Kidney tubule cell (primary cell): ENCODE measurements at regions not wholly inside any gene's neighbourhood (a gene's known extent, or its start where the extent isn't known, plus 50 kb on each side); places are given as distances from the start of the nearest gene placed in this dataset.
A peak's percentile ranks its signal among the peaks of the same experiment; 100 is the strongest.

Source experiments
- DNase-seq: peaks from one replicate; pipeline ENCODE4 v3.0.0-alpha.2; 2018; ENCODE audit warnings: low spot score

DNA sequence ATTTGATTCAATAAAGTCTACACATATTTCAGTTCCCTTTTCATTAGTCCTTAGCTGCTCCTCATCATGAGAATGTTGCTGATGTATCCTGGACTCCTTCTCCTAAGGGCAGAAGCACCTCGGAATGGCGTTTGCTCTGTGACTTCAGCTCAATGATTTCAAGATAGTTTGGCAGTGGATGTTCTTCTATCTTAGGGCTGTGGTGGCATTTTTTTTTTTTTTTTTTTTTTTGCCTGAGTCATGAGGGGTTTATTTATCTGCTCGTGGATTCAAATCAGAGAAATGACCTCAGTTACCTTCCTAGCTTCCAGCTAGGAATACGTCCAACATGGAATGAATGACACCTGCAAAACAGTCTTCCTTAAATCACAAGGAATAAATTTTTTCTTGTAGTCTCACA, 220.0 kb upstream of the ZBED5 start:
- no peak for DNase-seq

DNA sequence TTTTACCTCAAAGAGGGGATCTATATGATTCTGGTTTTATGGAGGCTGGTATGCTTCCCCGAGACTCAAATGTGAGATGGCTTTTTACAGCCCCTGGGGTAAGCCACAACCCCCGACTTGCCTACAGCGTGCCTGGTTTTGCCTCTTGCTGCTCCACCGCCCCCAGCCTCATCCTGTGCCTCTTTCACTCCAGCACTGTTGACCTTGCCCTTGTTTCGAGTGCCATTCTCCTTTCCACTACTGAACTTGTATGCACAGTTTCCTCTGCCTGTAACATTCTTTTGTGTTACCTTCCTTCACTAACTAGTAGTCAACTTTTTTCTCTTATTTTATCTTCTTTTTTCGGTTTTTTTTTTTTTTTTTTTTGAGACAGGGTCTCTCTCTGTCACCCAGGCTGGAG, 219.0 kb upstream of the ZBED5 start:
- no peak for DNase-seq

DNA sequence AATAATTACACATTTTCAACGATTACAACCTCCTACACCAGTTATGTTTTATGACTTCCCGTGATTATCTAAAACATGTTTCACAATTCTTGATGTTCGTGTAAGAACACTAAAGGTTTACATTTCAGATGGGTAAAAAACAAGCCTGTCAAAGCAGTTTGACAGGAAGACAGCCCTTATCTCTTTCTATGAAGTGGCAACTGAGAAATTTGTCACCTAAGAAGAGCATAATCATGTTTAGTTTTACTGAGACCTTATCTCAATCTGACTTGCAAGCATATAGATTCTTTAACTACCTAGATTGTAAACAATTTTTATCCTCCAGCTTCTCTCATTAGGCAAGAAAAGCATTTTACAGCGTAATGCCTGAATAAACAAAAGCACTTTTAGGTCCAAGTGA, 218.4 kb upstream of the ZBED5 start:
- DNase-seq = no peak

DNA sequence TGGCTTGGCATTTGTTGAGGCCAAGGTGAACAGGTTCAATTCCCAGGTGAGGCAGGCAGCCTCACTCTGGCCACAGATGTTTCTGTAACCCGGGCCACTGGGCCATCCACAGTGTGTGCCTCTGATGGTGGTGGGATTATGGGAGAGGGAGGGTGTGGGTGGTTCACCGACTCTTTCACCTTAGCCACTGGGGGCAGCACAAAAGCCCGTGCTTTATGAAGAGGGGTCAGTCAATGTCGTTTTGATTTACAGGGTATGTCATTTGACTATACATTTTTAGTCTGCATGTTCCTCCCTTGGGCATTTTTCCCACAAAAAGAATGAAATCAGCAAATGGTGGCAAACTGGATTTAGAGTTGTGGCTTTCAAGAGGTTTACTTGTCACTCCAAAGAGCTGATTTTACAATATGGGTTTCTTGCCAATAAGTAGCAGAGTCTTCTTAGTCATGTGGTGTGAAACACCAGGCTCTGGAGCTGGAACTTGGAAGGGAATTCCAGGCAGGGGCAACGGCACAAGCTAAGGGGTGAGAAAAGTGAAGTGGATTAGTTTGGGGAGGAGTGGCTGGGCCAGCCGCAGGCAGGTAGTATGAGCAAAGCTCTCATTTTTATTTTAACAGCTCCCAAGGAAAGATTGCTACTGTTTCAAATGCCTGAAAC, 217.8 kb upstream of the ZBED5 start:
- no peak for DNase-seq

DNA sequence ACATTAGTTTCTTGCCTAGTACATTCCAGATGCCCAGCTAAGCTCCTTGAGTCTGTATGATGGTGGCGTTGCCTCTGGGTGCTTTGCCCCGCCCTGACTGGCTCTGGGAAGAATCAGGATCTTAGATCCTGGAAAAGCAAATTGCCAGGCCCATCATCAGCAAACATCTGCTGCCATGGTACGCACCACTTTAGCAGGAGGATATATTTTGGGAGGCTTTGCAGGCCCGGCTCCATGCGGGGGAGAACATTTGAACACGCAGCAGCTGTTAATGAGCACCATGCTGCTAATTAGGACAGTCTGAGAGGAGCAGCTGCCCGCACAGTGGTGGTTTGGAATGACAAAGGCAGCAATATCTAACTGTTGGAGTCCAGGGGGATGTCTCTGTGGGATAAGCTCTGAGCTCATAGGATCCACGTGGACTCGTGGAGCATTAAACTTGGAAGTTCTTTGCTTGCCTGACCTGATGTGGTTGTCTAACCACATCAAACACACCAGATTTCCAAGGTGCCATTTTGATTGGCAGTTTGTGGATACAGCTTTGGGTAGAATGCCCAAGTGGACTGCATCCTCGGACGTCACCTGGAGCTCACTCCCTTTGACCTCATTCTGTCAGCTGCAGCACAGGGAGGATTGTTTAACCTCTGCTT, 217.0 kb upstream of the ZBED5 start:
- no peak for DNase-seq

DNA sequence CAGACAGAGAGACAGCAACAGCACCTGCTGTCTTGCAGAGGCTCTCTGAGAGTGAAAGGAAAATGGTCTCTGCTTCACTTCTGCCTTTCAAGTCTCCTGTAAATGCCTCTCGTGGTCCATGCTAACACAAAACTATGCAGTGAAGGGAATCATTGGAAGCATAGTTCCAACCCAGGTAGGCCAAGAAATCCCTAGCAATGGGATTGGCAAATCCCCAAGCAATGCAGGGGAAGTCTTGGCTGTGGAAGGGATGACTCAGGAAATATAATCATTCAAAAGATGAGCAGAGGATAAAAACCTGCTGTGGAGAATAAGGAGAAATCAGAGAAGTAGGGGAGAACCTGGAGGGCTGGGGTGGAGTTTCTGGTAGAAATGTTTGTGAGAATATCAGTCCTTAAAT, 216.1 kb upstream of the ZBED5 start:
- DNase-seq = peak; percentile 13

DNA sequence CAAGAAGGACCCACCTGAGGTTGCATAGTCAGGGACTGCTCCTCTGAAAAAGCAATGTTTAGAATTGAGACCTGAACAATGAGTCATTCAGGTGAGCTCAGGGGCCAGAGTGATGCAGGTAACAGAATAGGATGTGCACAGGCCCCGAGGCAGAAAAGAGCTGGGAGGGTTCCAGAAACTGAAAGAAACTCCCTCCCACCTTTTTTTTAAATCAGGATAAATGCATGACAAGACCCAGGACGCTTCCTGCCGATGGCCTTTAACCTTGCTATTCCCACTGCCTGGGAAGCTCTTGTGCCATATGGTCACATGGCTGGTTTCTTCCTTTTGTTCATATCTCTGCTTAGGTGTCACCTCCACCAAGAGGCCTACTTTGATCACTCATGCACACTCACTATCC, 214.2 kb upstream of the ZBED5 start:
- peak; percentile 17 for DNase-seq

DNA sequence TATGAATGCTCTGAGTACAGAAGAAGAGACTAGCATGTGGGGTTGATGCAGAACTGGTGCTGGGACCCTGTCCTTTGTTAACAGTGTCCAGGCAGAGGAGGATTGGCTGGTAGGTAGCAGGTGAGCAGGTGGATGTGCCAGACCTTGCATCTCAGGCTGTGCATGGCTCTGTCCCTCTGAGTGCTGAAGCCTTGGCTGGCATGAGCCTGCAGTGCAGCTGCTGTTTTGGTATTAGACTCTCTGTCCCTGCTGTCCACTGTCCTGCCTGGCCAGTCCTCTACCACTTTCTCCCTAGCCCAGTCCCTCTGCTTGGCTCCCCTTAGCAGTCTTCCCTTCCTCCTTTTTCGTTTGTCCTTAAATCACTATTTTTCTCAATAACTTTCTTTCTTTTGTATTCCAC, 213.6 kb upstream of the ZBED5 start:
- no peak for DNase-seq

DNA sequence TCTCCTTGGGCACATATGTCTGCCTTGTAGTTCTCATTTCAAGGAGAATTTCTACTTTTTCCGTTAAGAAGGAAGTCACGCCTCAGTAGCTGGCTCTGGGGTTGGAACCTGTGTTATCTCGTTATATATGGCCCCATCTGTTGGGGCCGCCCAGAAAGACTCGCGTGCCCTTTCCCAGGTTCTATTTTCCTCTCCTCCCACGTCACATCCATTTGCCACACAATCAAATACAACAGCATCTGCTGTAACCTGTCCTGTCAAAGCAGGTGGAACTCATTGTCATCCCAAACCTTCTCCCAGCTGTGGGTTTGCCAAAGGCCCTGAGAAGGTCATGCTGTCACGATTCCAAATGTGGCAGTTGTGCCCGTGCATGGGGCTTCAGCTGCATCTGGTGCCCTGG, 213.1 kb upstream of the ZBED5 start:
- no peak for DNase-seq

DNA sequence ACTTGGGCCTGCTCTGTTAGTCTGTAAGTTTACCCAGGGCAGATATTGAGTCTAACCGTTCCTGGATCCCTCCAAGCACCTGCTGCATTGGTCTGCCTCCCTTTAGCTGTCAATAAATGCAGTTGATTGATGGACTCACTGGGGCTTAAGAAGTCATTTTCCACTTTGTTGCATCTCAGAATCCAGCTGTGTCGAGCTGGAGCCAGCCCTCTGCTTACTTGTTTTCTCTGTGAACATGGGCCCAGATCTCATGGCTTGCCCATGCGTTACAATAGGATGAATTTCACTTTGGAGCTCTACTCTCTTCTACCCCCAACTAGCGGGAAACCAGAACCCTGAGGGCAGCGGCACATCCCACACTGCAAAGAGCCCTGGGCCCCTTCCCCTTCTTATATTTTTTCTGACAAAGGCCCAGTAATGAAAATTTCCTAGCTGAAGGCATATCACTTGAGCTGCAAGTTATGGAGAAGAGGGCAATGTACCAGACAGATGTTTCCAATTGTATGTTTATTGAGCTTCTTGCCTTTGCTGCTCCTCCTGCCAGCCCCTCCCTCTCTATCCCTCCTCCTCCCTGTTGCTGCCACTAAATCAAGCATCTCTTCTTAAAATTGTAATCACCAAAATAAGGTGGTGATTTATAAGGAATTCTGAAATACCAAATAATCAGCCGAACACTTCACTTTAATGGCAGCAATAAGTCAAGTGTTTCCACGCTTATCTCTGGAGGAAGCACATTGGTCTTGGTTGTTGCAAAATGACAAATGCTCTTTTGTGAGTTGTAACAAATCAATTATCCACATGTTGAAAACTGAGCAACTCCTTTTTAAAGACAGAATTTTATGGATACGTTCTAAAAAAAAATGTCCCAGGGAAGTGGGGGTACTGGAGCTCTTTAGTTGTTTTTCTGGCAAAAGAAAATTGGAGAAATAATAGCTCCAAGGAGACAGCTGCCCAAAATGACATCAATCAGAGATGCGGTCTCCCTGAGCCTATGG, 212.3 kb upstream of the ZBED5 start:
- no peak for DNase-seq

DNA sequence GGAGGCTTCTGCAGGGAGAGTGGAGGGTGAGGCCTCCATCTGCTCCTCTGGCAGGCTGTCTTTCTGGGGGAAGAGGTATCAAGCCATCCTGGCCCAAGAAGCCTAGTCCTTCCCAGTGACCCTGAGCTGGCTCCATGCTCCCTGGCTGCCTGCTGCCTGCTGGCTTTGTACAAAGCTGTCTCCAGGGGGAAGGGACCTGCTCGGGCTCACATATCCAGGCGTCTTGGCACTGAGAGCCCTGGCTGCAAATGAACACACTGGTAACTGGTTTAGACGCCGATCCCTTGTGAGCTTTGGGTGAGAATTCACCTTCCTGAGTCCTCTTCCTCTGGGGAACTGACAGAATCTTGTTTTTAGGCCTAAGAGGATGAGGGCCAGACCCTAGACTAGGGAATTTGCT, 210.3 kb upstream of the ZBED5 start:
- DNase-seq = no peak

DNA sequence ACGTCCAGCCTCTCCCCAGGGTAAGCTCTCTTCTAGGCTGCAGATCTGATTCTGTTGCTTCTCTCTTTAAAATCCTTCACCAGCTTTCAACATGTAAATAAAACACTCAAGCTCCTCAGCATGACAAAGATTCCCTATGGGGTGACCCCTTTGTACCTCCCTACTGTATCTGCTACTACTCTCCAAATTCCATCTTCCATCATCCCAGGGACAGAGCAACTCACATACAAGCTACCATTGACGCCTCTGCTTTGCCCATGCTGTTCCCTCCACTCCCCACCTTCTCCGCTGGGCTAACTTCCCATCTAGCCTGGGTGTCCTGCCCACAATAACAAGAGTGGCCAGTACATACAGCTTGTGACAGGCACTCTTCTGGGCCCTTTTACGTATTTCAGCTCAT, 207.5 kb upstream of the ZBED5 start:
- no peak for DNase-seq

DNA sequence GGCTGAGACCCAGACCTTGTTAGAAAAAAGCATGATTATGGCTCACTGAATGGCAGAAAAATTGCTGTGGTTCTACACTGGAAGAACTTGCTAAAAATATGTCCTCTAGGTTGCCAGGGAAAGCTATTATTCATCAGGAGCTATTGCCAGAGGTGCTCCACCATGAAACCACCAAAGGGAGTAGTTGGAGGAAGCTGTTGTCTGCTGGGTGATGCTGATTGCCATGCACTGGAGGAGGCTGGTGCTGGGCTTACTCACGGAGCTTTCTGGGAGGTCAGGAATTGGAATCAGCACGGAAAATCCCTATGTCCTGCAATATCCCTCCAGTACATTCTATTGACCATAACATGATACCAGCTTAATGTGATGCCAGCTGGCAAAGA, 199.6 kb upstream of the ZBED5 start:
- DNase-seq = peak; percentile 71

DNA sequence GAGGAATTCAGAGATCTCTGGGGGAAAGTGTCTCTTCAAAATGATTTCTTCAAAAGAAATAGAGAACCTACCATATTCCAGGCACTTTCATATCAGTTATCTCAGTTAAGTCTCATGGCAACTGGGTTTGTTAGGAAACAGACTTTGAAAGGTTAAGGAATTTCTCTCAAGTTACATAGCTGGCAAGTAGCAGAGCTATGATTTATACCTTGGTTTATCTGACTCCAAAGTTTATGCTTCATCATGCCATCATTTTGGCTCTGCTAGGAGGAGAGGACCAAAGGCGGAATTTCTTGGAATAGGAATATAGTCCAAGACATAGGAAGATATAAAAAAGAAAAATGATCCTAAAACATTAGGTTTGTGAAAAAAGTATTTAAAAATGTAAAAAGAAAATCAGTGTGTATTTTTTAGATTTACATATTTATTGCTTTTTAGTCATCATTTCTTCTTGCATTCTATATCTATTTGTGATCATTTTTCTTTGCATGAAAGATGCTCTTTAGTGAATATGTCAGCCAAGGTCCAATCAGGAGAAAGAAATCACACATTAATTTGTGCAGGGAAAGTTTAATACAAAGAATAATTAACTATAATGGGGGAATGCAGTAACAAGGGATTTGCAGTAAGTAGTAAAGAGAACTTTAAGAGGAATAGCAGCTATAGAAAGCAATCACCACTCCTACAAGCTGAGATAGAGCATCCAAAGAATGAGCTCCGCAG, 199.1 kb upstream of the ZBED5 start:
- no peak for DNase-seq

DNA sequence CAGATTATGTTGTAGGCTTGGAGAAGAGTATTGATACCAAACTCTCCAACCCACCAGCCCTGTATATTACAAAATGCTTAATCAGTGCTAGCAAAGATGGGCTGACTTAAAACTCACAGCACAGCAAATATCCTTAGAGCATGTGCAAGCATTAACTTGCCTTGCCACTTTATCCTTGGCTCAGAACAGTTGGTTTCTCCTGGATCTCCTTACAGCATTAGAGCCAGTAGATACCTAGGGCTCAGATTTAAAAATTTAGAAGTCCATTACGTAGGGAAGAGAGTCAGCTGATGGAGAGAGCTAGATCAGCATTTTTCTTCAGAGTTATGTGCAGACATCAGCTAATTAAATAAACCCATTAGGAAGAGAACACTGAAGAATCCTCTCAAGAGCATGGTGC, 198.5 kb upstream of the ZBED5 start:
- no peak for DNase-seq

DNA sequence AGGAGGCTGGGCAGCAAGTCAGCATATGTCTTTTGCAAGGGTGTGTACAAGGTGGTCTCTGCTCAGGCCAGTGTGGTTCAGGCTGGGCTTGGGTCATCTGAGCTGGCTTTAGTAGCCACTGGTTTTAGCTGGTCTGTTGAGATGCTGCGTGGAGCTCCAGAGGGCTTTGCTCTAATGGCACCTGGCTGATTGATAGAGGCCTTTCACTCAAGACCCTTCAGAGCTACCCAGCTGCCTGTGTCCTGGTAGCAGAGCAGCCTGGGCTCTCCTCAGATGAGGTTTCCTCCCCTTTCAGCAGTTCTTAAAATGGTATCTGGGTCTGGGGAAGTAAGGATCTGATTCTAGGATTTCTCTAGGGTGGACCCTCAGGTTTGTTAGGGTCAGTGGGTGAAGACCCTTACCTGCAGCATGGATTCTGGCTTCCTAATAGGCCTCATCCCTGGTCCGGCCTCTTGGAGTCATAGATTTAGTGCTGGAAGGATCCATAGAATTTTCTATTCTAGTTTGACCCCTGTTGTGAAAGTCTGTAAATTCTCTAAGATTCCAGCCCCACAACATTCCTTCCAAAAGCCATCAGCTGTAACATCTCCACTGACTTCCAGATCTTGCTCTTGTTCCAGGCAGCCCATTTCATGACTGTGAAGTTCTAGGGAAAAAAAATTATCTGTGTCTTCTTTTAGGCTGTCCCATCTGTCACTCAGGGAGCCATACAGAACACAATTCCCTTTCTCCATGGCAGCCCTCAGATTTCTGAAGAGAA, 190.2 kb upstream of the ZBED5 start:
- DNase-seq = no peak

DNA sequence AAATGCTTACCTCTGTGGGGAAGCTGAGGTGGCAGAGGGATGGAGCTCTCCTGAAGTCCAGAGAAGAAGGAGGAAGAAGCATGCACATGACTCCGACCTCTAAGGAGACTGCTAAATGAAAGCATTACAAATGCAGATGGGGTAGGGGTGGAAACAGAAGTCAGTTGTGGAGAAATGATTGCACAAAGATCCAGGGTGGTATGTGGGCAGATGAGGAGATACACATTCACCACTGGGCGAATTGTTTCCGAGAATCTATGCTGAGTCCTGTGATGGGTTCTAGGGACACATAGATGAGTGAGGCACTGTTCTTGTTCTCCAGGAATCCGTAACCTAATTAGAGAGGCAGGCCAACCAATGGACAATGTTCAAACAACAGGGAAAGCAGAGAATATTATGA, 188.9 kb upstream of the ZBED5 start:
- DNase-seq = no peak

DNA sequence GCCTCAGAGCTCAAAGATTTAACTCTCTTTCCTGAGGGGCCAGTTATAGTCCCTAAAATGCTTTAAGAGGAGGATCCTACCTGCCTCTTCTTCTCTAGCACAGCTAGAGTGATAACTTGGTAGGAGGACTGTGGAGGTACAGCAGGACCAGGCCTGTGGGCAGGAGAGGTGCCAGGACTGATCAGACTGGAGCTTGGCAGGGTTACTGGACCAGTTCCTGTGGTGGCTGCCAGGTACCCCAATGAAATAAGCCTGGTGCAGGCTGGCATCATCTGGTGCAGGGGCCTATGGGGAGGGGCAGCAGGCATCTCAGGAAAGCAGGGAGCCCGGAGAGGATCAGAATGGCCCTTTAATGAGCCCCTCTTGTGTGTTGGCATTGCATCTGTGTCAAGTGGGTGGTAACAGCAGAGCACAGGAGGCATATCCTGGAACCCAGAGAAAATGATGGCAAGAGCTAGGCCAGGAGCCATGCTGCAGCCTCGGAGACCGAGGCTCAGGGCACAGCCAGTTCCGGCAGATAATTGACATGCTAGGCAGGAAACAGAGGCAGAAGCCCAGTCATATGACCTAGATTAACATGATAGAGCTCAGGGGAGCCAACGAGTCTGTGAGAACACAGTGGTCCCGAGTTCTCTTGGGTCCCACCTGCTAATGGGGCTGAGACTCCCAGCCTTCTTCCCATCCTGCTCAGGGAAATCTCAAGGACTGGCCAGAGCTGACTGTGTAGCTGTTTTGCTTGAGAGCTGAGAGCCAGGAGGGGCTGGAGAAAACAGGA, 187.5 kb upstream of the ZBED5 start:
- no peak for DNase-seq

DNA sequence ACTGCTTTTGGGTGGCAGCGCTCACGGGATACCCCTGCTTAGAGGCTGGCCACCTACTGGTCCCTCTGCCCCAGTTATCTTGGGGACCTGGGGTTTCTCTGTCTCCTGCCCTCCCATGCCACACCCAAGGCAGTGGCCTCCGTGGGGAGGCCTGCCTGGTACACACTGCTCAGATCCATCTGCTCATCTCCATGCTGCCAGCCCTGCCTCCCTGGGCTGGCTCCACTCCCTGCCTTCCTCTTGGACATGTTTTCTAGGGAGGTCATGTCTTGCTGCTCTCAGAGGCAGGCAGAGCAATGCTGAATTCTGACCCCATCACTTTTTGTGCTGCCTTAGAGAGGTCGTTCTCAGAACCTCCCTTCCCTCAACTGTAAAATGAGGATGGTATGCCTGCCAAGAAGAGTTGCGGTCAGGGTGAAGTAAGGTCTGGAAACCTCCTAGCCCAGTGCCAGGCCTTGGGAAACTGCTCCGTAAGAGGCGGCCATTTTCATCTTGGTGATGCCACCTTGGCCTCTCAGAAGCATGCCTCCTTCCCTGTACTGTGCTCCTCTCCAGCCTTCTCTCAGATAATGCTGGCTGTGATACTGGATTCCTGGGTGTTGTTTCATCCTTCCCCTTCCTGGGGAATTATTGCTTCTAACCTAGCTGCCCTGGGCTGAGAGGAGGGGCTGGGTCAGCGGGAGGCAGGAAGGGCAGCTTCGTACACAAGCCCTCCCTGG, 186.4 kb upstream of the ZBED5 start:
- DNase-seq = no peak

DNA sequence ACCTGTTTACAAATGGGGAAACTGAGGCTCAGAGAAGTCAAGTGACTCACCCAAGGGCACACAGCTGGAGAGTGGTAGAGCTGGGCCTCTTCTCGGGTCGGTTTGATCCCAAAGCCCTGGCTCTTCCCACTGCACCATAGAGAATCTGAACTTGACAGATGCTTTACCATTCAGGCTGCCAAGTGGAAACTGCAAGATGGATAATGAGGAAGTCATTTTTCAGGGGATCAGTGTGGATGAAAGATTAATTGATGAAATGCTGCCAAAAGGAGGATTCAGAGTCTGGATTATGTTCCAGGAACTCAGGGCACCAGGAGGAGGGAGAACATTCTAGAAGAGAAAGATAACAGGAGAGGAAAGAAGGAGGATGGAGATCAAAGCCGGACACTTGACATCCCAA, 185.9 kb upstream of the ZBED5 start:
- DNase-seq = no peak
